ENCODE measurements at regions not wholly inside any gene's neighbourhood (a gene's known extent, or its start where the extent isn't known, plus 50 kb on each side); places are given as distances from the start of the nearest gene placed in this dataset.

GRCh38 chr4:1464581-1465171 is 58.4 kb upstream of the NKX1-1 start:
- ATAC-seq (ENCODE audit: low read depth) (no peak), DNase-seq (no peak)
- Histone ChIP-seq H4K20me1 (ENCODE audit: control insufficient read depth, insufficient read depth, low read length, poor library complexity, severe bottlenecking) (no peaks in the 10 kb centered on the region), H3K4me1 (ENCODE audit: control insufficient read depth in 2 of 2, insufficient read depth in 2 of 2, low read length in 2 of 2) (no peaks in the 10 kb centered on the region), H3K79me2 (ENCODE audit: control insufficient read depth, insufficient read depth, low read length) (no peaks in the 10 kb centered on the region), H3K27me3 (replicated peaks in 1 of 4; ENCODE audit: control extremely low read depth in 1 of 4, control insufficient read depth in 3 of 4, insufficient read depth in 4 of 4, low read length in 3 of 4) (peaks cover 0 to 4% (median 0%) of the 10 kb centered on the region in 4 experiments), H3K27ac (ENCODE audit: low read length in 2 of 2) (no peak overlapping the region), H3K9ac (ENCODE audit: low read length) (no peak overlapping the region), H2AFZ (ENCODE audit: insufficient read depth, low read depth, low read length, poor library complexity, severe bottlenecking) (no peak overlapping the region), H3K4me2 (replicated peaks; ENCODE audit: low read depth, low read length, poor library complexity, severe bottlenecking) (no peak overlapping the region), H3K9me3 (ENCODE audit: control extremely low read depth in 1 of 3, control insufficient read depth in 2 of 3, insufficient read depth in 1 of 3, low read length in 2 of 3) (peaks cover 0 to 10% (median 0%) of the 10 kb centered on the region in 3 donors), H3K36me3 (replicated peaks in 1 of 2; ENCODE audit: control extremely low read depth in 1 of 2, control insufficient read depth in 1 of 2, extremely low read depth in 1 of 2, insufficient read depth in 2 of 2, low read length in 1 of 2) (no peaks in the 10 kb centered on the region), H3K4me3 (ENCODE audit: control extremely low read depth in 1 of 5, extremely low read depth in 1 of 5, insufficient read depth in 1 of 5, low read depth in 2 of 5, low read length in 4 of 5) (no peak overlapping the region)
- Mint-ChIP-seq H3K4me3 (no peak overlapping the region), H3K4me1 (no peaks in the 10 kb centered on the region), H3K27ac (no peak overlapping the region), H3K27me3 (peaks cover 17% of the 10 kb centered on the region), H3K9me3 (ENCODE audit: insufficient read depth) (peaks cover 12% of the 10 kb centered on the region)
- ChIA-PET POLR2A (no interaction called here), CTCF (no interaction called here)
- TF ChIP-seq EZH2 (IDR thresholded peaks at IDR 0.05; ENCODE audit: borderline replicate concordance, insufficient read depth, low read depth, low read length, poor library complexity, severe bottlenecking) (no peak), CTCF (IDR thresholded peaks at IDR 0.05) (no peak)
- intact Hi-C loops (cut with micrococcal nuclease): no loop called here
- 95% methylated on average over 15 of the region's 15 CpGs for WGBS (ENCODE audit: insufficient coverage)

- Mint-ChIP-seq H3K4me1 (no peaks in the 10 kb centered on the region), H3K4me3 (no peak overlapping the region), H3K9me3 (ENCODE audit: insufficient read depth) (peaks cover 12% of the 10 kb centered on the region), H3K27ac (no peak overlapping the region), H3K27me3 (peaks cover 17% of the 10 kb centered on the region)
- H3K4me2 ChIP-seq (replicated peaks; ENCODE audit: low read depth, low read length, poor library complexity, severe bottlenecking): no peak overlapping the region
- ATAC-seq (ENCODE audit: low read depth) (no peak), DNase-seq (no peak)
- TF ChIP-seq CTCF (IDR thresholded peaks at IDR 0.05): no peak
- TF ChIP-seq EZH2 (IDR thresholded peaks at IDR 0.05; ENCODE audit: borderline replicate concordance, insufficient read depth, low read depth, low read length, poor library complexity, severe bottlenecking): no peak
- no peak overlapping the region for H3K4me3 ChIP-seq (ENCODE audit: control extremely low read depth in 1 of 5, extremely low read depth in 1 of 5, insufficient read depth in 1 of 5, low read depth in 2 of 5, low read length in 4 of 5)
- peaks cover 0 to 7% (median 0%) of the 10 kb centered on the region in 4 experiments for H3K27me3 ChIP-seq (replicated peaks in 1 of 4; ENCODE audit: control extremely low read depth in 1 of 4, control insufficient read depth in 3 of 4, insufficient read depth in 4 of 4, low read length in 3 of 4)
- no peaks in the 10 kb centered on the region for H3K36me3 ChIP-seq (replicated peaks in 1 of 2; ENCODE audit: control extremely low read depth in 1 of 2, control insufficient read depth in 1 of 2, extremely low read depth in 1 of 2, insufficient read depth in 2 of 2, low read length in 1 of 2)
- intact Hi-C loops (cut with micrococcal nuclease): no loop called here
- no peaks in the 10 kb centered on the region for H4K20me1 ChIP-seq (ENCODE audit: control insufficient read depth, insufficient read depth, low read length, poor library complexity, severe bottlenecking)
- H2AFZ ChIP-seq (ENCODE audit: insufficient read depth, low read depth, low read length, poor library complexity, severe bottlenecking): no peak overlapping the region
- no peak overlapping the region for H3K27ac ChIP-seq (ENCODE audit: low read length in 2 of 2)
- no peak overlapping the region for H3K9ac ChIP-seq (ENCODE audit: low read length)
- no peaks in the 10 kb centered on the region for H3K79me2 ChIP-seq (ENCODE audit: control insufficient read depth, insufficient read depth, low read length)
- peaks cover 0 to 12% (median 0%) of the 10 kb centered on the region in 3 donors for H3K9me3 ChIP-seq (ENCODE audit: control extremely low read depth in 1 of 3, control insufficient read depth in 2 of 3, insufficient read depth in 1 of 3, low read length in 2 of 3)
- CTCF ChIA-PET: no interaction called here
- POLR2A ChIA-PET: no interaction called here
- H3K4me1 ChIP-seq (ENCODE audit: control insufficient read depth in 2 of 2, insufficient read depth in 2 of 2, low read length in 2 of 2): no peaks in the 10 kb centered on the region
- WGBS (ENCODE audit: insufficient coverage): 86% methylated on average over 14 of the region's 22 CpGs
Observed at GRCh38 chr4:1463927-1464540, 57.8 kb upstream of the NKX1-1 start.
